Caco-2 (cell line): ENCODE measurements at regions not wholly inside any gene's neighbourhood (a gene's known extent, or its start where the extent isn't known, plus 50 kb on each side); places are given as distances from the start of the nearest gene placed in this dataset.

Experiments
- BruUV-seq: library from RNA; stranded (reverse); fragments of 400-500 nt; replicated peaks from 2 replicates; lab custom pipeline; 2021; lab: Mats Ljungman, UMichigan
- CTCF ChIA-PET: fragments of 300-600 bp; sonication (Branson Sonifier 250); formaldehyde crosslinking; loops from one replicate; lab custom pipeline; 2022; ENCODE audit warnings: antibody characterized with exemption; lab: Charles Lee
- POLR2A ChIA-PET: fragments of 300-600 bp; sonication (Branson Sonifier 250); formaldehyde crosslinking; loops from one replicate; lab custom pipeline; 2022; ENCODE audit warnings: antibody characterized with exemption; lab: Charles Lee
- DNase-seq, 2 experiments: peaks; one replicate each; pipeline versions ENCODE4 v3.0.0 to v3.0.0-alpha.2; 2020 to 2022
- H3K27me3 ChIP-seq: replicated peaks from 2 replicates; pipeline ENCODE4 v1.6.0; 2011; ENCODE audit warnings: low read length; ENCODE audit not compliant: control insufficient read depth, insufficient read depth
- H3K36me3 ChIP-seq: 2 replicates; pipeline ENCODE4 v1.5.1; 2011; ENCODE audit warnings: low read length; ENCODE audit not compliant: control insufficient read depth, insufficient read depth
- H3K4me1 ChIP-seq: fragments of 250-450 bp; sonication (Bioruptor Pico); 2 replicates; pipeline ENCODE4 v1.5.1; 2020; ENCODE audit warnings: mild to moderate bottlenecking
- H3K4me3 ChIP-seq: 2 replicates; pipeline ENCODE4 v1.5.1; 2011; ENCODE audit warnings: low read depth, mild to moderate bottlenecking, control low read depth, low read length
- H3K9me3 ChIP-seq: fragments of 250-450 bp; sonication (Bioruptor Pico); 2 replicates; pipeline ENCODE4 v1.5.1; 2020; ENCODE audit warnings: mild to moderate bottlenecking, moderate library complexity
- H3K27ac Mint-ChIP-seq: one replicate; pipeline ENCODE4 v1.8.0; 2022; ENCODE audit warnings: mixed read lengths; ENCODE audit not compliant: unreplicated experiment
- H3K27me3 Mint-ChIP-seq: one replicate; pipeline ENCODE4 v1.8.0; 2022; ENCODE audit warnings: mixed read lengths; ENCODE audit not compliant: insufficient read depth, unreplicated experiment
- H3K36me3 Mint-ChIP-seq: one replicate; pipeline ENCODE4 v1.8.0; 2022; ENCODE audit warnings: mild to moderate bottlenecking, mixed read lengths; ENCODE audit not compliant: insufficient read depth, unreplicated experiment
- H3K4me1 Mint-ChIP-seq: one replicate; pipeline ENCODE4 v1.8.0; 2022; ENCODE audit warnings: low read depth, mixed read lengths; ENCODE audit not compliant: unreplicated experiment
- H3K4me3 Mint-ChIP-seq: one replicate; pipeline ENCODE4 v1.8.0; 2022; ENCODE audit warnings: mild to moderate bottlenecking, moderate library complexity, mixed read lengths; ENCODE audit not compliant: unreplicated experiment
- H3K9me3 Mint-ChIP-seq: one replicate; pipeline ENCODE4 v1.8.0; 2022; ENCODE audit warnings: mixed read lengths; ENCODE audit not compliant: unreplicated experiment
- intact Hi-C: fragments of 100-400 bp; cut with micrococcal nuclease; formaldehyde crosslinking; loops from one replicate; pipeline ENCODE4 v1.10.0; 2022; ENCODE audit not compliant: unreplicated experiment
- TF ChIP-seq, protein P1 (sequence below), 2 experiments: fragments of 200-600 bp in 1 of 2; IDR thresholded peaks; 1 replicate in 1 of 2; 2 replicates in 1 of 2; pipeline versions ENCODE4 v1.5.1 to v1.8.0; 2011 to 2022; ENCODE audit warnings: antibody characterized with exemption in 1 of 2, control low read depth in 1 of 2, inconsistent platforms in 1 of 2, low read depth in 1 of 2, low read length in 1 of 2, mild to moderate bottlenecking in 1 of 2, moderate library complexity in 1 of 2; ENCODE audit not compliant: insufficient read depth in 1 of 2, severe bottlenecking in 1 of 2, unreplicated experiment in 1 of 2

DNA sequence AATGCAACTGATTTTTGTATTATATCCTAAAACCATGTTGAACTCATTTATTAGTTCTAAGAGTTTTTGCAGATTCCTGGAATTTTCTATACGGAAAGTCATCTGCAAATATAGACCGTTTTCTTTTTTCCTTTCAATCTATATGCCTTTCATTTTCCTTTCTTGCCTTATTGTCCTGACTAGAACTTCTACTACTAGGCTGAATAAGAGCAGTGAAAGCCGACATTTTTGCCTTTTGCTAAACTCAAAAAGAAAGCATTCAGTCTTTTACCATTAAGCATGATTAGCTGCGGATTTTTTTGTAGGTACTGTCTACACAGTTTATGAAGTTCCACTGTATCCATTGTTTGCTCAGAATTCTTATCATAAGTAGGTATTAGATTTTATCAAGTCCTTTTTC lies 328.4 kb downstream of the TEX29 start:
- intact Hi-C loops: no loop called here
- Mint-ChIP-seq H3K4me1 (no peaks in the 10 kb centered on the region), H3K27me3 (peaks cover 30% of the 10 kb centered on the region), H3K9me3 (no peaks in the 10 kb centered on the region), H3K36me3 (no peaks in the 10 kb centered on the region), H3K27ac (no peak overlapping the region), H3K4me3 (no peak overlapping the region)
- TF ChIP-seq, protein P1, sequence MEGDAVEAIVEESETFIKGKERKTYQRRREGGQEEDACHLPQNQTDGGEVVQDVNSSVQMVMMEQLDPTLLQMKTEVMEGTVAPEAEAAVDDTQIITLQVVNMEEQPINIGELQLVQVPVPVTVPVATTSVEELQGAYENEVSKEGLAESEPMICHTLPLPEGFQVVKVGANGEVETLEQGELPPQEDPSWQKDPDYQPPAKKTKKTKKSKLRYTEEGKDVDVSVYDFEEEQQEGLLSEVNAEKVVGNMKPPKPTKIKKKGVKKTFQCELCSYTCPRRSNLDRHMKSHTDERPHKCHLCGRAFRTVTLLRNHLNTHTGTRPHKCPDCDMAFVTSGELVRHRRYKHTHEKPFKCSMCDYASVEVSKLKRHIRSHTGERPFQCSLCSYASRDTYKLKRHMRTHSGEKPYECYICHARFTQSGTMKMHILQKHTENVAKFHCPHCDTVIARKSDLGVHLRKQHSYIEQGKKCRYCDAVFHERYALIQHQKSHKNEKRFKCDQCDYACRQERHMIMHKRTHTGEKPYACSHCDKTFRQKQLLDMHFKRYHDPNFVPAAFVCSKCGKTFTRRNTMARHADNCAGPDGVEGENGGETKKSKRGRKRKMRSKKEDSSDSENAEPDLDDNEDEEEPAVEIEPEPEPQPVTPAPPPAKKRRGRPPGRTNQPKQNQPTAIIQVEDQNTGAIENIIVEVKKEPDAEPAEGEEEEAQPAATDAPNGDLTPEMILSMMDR (IDR thresholded peaks at IDR 0.05; ENCODE audit: insufficient read depth in 1 of 2, low read depth in 1 of 2, low read length in 1 of 2, severe bottlenecking in 1 of 2, unreplicated experiment in 1 of 2): no peak
- H3K4me3 ChIP-seq: no peak overlapping the region
- ChIA-PET CTCF (no interaction called here), POLR2A (no interaction called here)
- H3K4me1 ChIP-seq: no peaks in the 10 kb centered on the region; the same call in 1 of the 2 replicates
- H3K9me3 ChIP-seq: no peaks in the 10 kb centered on the region
- no peaks in the 10 kb centered on the region; the same call in 1 of the 2 replicates for H3K27me3 ChIP-seq
- H3K36me3 ChIP-seq: no peaks in the 10 kb centered on the region
- no TSS peak for BruUV-seq
- DNase-seq: no peak

DNA sequence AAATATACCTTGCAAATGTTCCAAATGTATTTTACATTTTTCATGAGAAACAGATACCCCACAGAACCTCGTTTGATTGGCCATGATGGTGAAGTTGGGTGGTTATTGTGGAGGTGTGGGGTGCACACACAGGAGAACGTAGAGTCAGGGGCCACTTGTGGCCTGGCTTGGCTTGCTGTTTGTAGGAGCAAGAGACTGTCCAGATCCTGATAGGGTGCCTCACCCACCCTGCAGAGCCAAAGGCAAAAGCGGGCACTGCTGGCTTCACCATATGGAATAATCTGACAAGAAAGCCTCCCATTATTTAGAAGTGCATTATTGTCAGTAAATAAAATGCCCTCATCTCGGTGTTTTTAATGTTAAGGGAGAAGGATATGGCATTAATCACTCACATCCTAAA lies 330.2 kb downstream of the TEX29 start:
- Mint-ChIP-seq H3K4me1 (no peaks in the 10 kb centered on the region), H3K27ac (no peak overlapping the region), H3K9me3 (no peaks in the 10 kb centered on the region), H3K27me3 (peaks cover 30% of the 10 kb centered on the region), H3K36me3 (no peaks in the 10 kb centered on the region), H3K4me3 (no peak overlapping the region)
- CTCF ChIA-PET: no interaction called here
- Histone ChIP-seq H3K4me1 (no peaks in the 10 kb centered on the region; the same call in 1 of the 2 replicates), H3K27me3 (no peaks in the 10 kb centered on the region; the same call in 1 of the 2 replicates), H3K4me3 (no peak overlapping the region), H3K9me3 (no peaks in the 10 kb centered on the region), H3K36me3 (no peaks in the 10 kb centered on the region)
- DNase-seq: no peak
- POLR2A ChIA-PET: no interaction called here
- intact Hi-C loops: no loop called here
- BruUV-seq: no TSS peak
- TF ChIP-seq, protein P1 (IDR thresholded peaks at IDR 0.05; ENCODE audit: insufficient read depth in 1 of 2, low read depth in 1 of 2, low read length in 1 of 2, severe bottlenecking in 1 of 2, unreplicated experiment in 1 of 2): no peak

DNA sequence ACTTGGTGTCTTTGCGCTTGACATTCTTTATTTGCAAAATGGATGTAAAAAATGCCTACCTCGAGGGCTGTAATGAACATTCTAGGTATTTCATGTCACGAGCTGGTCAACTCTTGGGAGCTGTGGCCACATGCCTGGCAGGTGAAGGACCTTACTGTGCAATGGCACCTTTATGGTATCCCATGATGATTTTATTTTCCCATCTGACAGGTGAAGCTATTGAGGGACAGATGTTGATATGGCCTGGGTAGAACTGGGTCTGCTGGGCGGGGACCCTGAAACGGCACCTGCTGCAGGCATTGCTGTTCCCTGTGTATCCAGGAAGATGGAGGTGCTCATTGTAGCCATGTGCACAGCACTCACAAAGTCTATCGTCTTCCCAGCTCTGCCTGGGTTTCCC lies 332.2 kb downstream of the TEX29 start:
- Mint-ChIP-seq H3K27ac (no peak overlapping the region), H3K4me3 (no peak overlapping the region), H3K36me3 (no peaks in the 10 kb centered on the region), H3K27me3 (peaks cover 26% of the 10 kb centered on the region), H3K4me1 (peaks cover 6% of the 10 kb centered on the region), H3K9me3 (no peaks in the 10 kb centered on the region)
- TF ChIP-seq, protein P1 (IDR thresholded peaks at IDR 0.05; ENCODE audit: insufficient read depth in 1 of 2, low read depth in 1 of 2, low read length in 1 of 2, severe bottlenecking in 1 of 2, unreplicated experiment in 1 of 2): no peak
- ChIA-PET POLR2A (no interaction called here), CTCF (no interaction called here)
- no peak for DNase-seq
- H3K27me3 ChIP-seq: no peaks in the 10 kb centered on the region; the same call in 1 of the 2 replicates
- intact Hi-C loops: no loop called here
- no peaks in the 10 kb centered on the region; the same call in 1 of the 2 replicates for H3K4me1 ChIP-seq
- H3K4me3 ChIP-seq: no peak overlapping the region
- H3K9me3 ChIP-seq: no peaks in the 10 kb centered on the region
- BruUV-seq: no TSS peak
- no peaks in the 10 kb centered on the region for H3K36me3 ChIP-seq
